Left ventricle myocardium superior (tissue), 1 donor: ENCODE measurements at regions not wholly inside any gene's neighbourhood (a gene's known extent, or its start where the extent isn't known, plus 50 kb on each side); places are given as distances from the start of the nearest gene placed in this dataset.
"Not testable (repeated sequence)": the region's sequence is repeated elsewhere in the genome, so short reads cannot be mapped to it uniquely, and the experiment has no call there.

Source experiments
- ATAC-seq: fragments of 200-7000 bp; cut with Tn5 transposase; one replicate; pipeline ENCODE4 v1.9.1; 2020; ENCODE audit warnings: mild to moderate bottlenecking, moderate library complexity
- DNase-seq: peaks from one replicate; pipeline ENCODE4 v3.0.0-alpha.2; 2020
- intact Hi-C: fragments of 100-400 bp; cut with micrococcal nuclease; formaldehyde crosslinking; loops from one replicate; pipeline ENCODE4 v1.11.0; 2022
- donor health status: DM: no; HTN: yes; CAD: no; lungs with severe emphysema.

GRCh38 chr5:39761199-39761950, 336.6 kb upstream of the DAB2 start:
- intact Hi-C loops: no loop called here
- no peak for ATAC-seq
- no peak for DNase-seq

GRCh38 chr5:39760385-39761198, 335.8 kb upstream of the DAB2 start:
- intact Hi-C loops: no loop called here
- DNase-seq (peak; percentile 34), ATAC-seq (peak; percentile 98)

- ATAC-seq: no peak
- DNase-seq: no peak
- intact Hi-C loops: no loop called here
These were observed 334.9 kb upstream of the DAB2 start for GRCh38 chr5:39759701-39760100.

- DNase-seq (no peak), ATAC-seq (no peak)
- intact Hi-C loops: no loop called here
These were observed 333.6 kb upstream of the DAB2 start for GRCh38 chr5:39758426-39758825.

GRCh38 chr5:39757131-39757530, 332.4 kb upstream of the DAB2 start:
- intact Hi-C loops: no loop called here
- no peak for ATAC-seq

GRCh38 chr5:39755986-39756385, 331.2 kb upstream of the DAB2 start:
- intact Hi-C loops: no loop called here
- ATAC-seq (no peak), DNase-seq (no peak)

More at GRCh38 chr5:39757131-39757530, 332.4 kb upstream of the DAB2 start:
- DNase-seq: no peak

- intact Hi-C loops: no loop called here
- ATAC-seq (no peak), DNase-seq (no peak)
These were observed 330.7 kb upstream of the DAB2 start for GRCh38 chr5:39755452-39755851.

GRCh38 chr5:39753747-39754146, 329.0 kb upstream of the DAB2 start:
- DNase-seq, ATAC-seq, intact Hi-C loops: not testable (repeated sequence)

- no peak for DNase-seq
- intact Hi-C loops: no loop called here
These were observed 325.9 kb upstream of the DAB2 start for GRCh38 chr5:39750661-39751060.

GRCh38 chr5:39742916-39743315, 318.1 kb upstream of the DAB2 start:
- intact Hi-C loops: no loop called here
- DNase-seq (no peak), ATAC-seq (no peak)

More at GRCh38 chr5:39750661-39751060, 325.9 kb upstream of the DAB2 start:
- no peak for ATAC-seq

GRCh38 chr5:39740404-39740803, 315.6 kb upstream of the DAB2 start:
- ATAC-seq (no peak), DNase-seq (no peak)
- intact Hi-C loops: no loop called here

- ATAC-seq (no peak), DNase-seq (no peak)
- intact Hi-C loops: no loop called here
These were observed 307.4 kb upstream of the DAB2 start for GRCh38 chr5:39732166-39732565.

GRCh38 chr5:39730699-39731098, 305.9 kb upstream of the DAB2 start:
- ATAC-seq (no peak), DNase-seq (no peak)
- intact Hi-C loops: no loop called here

- intact Hi-C loops: no loop called here
- DNase-seq: no peak
- ATAC-seq: no peak
These were observed 305.2 kb upstream of the DAB2 start for GRCh38 chr5:39730006-39730405.

GRCh38 chr5:39726467-39726866, 301.7 kb upstream of the DAB2 start:
- intact Hi-C loops: no loop called here
- ATAC-seq (no peak), DNase-seq (no peak)

- intact Hi-C loops: no loop called here
- no peak for DNase-seq
- no peak for ATAC-seq
These were observed 296.6 kb upstream of the DAB2 start for GRCh38 chr5:39721394-39721793.

- ATAC-seq (no peak), DNase-seq (no peak)
- intact Hi-C loops: no loop called here
These were observed 295.4 kb upstream of the DAB2 start for GRCh38 chr5:39720136-39720535.

- intact Hi-C loops: no loop called here
- no peak for ATAC-seq
- DNase-seq: no peak
These were observed 292.6 kb upstream of the DAB2 start for GRCh38 chr5:39717176-39717897.

- ATAC-seq: peak; percentile 30
- intact Hi-C loops: no loop called here
- DNase-seq: no peak
These were observed 291.8 kb upstream of the DAB2 start for GRCh38 chr5:39716532-39717028.
